HG03378 (cell line): ENCODE measurements at regions not wholly inside any gene's neighbourhood (a gene's known extent, or its start where the extent isn't known, plus 50 kb on each side); places are given as distances from the start of the nearest gene placed in this dataset.

Experiments used
- ATAC-seq: cut with Tn5 transposase; IDR thresholded peaks from one replicate; pipeline ENCODE4 v1.9.1; 2021; ENCODE audit warnings: mild to moderate bottlenecking, moderate library complexity; ENCODE audit not compliant: unreplicated experiment

- no peak for ATAC-seq
Measured at GRCh38 chr1:68332041-68332440, 99.7 kb upstream of the WLS start.

- no peak for ATAC-seq
Measured at GRCh38 chr1:68331117-68331865, 99.0 kb upstream of the WLS start.

GRCh38 chr1:68330391-68330790, 98.1 kb upstream of the WLS start:
- ATAC-seq = no peak

GRCh38 chr1:68329096-68329835, 96.9 kb upstream of the WLS start:
- ATAC-seq = no peak

GRCh38 chr1:68328490-68328889, 96.2 kb upstream of the WLS start:
- no peak for ATAC-seq

GRCh38 chr1:68327414-68327813, 95.1 kb upstream of the WLS start:
- ATAC-seq = no peak

- ATAC-seq = no peak
Measured at GRCh38 chr1:68326481-68326880, 94.2 kb upstream of the WLS start.

- ATAC-seq = no peak
Measured at GRCh38 chr1:68324316-68324715, 92.0 kb upstream of the WLS start.

GRCh38 chr1:68322837-68323687, 90.7 kb upstream of the WLS start:
- ATAC-seq = no peak

- ATAC-seq = no peak
Measured at GRCh38 chr1:68322096-68322495, 89.8 kb upstream of the WLS start.

GRCh38 chr1:68321084-68321685, 88.9 kb upstream of the WLS start:
- no peak for ATAC-seq

- ATAC-seq = no peak
Measured at GRCh38 chr1:68320349-68320748, 88.0 kb upstream of the WLS start.

GRCh38 chr1:68319907-68320306, 87.6 kb upstream of the WLS start:
- ATAC-seq = no peak

- no peak for ATAC-seq
Measured at GRCh38 chr1:68317543-68317942, 85.2 kb upstream of the WLS start.

- ATAC-seq = no peak
Measured at GRCh38 chr1:68314151-68314780, 81.9 kb upstream of the WLS start.

GRCh38 chr1:68313735-68314134, 81.4 kb upstream of the WLS start:
- ATAC-seq = no peak

- no peak for ATAC-seq
Measured at GRCh38 chr1:68308034-68308433, 75.7 kb upstream of the WLS start.

- ATAC-seq = no peak
Measured at GRCh38 chr1:68307378-68307787, 75.1 kb upstream of the WLS start.

- no peak for ATAC-seq
Measured at GRCh38 chr1:68301471-68302001, 69.2 kb upstream of the WLS start.

GRCh38 chr1:68294367-68295066, 62.2 kb upstream of the WLS start:
- no peak for ATAC-seq
